ENCODE measurements at regions not wholly inside any gene's neighbourhood (a gene's known extent, or its start where the extent isn't known, plus 50 kb on each side); places are given as distances from the start of the nearest gene placed in this dataset.

GRCh38 chr2:181197140-181197760 is 216.8 kb downstream of the UBE2E3 start:
- no peak overlapping the region for H3K4me3 ChIP-seq (replicated peaks in 1 of 3; ENCODE audit: insufficient read depth in 1 of 3, low read depth in 2 of 3, low read length in 3 of 3)
- ChIA-PET CTCF (ENCODE audit: low intra/inter-chr PET ratio, low total read pairs) (no interaction called here), POLR2A (no interaction called here)
- FAIRE-seq (no peak), ATAC-seq (no peak), DNase-seq (ENCODE audit: low spot score) (no peak)
- H2AFZ ChIP-seq (ENCODE audit: low read length): no peak overlapping the region
- in situ Hi-C loops (cut with HindIII; ENCODE audit: extremely low pct_ligation_motif_present, low pct_unique_long_range_greater_than_20kb): no loop called here
- no peaks in the 10 kb centered on the region for H3K36me3 ChIP-seq (replicated peaks in 1 of 2; ENCODE audit: control insufficient read depth in 1 of 2, insufficient read depth in 2 of 2, low read length in 2 of 2)
- no peak overlapping the region for H3K4me2 ChIP-seq (ENCODE audit: low read depth, low read length)
- H4K20me1 ChIP-seq (ENCODE audit: insufficient read depth, low read length): no peaks in the 10 kb centered on the region
- H3K79me2 ChIP-seq (ENCODE audit: insufficient read depth, low read length): no peaks in the 10 kb centered on the region
- H3K9me3 ChIP-seq (ENCODE audit: low read length): no peaks in the 10 kb centered on the region
- no peak overlapping the region for H3K27ac ChIP-seq (ENCODE audit: extremely low read length, insufficient read depth, low read length)
- WGBS (ENCODE audit: low lambda C conversion rate): 2% methylated on average over 3 of the region's 3 CpGs
- no peaks in the 10 kb centered on the region for H3K27me3 ChIP-seq (ENCODE audit: control insufficient read depth in 1 of 2, insufficient read depth in 2 of 2, low read length in 2 of 2)
- H3K4me1 ChIP-seq (ENCODE audit: insufficient read depth, low read length): no peaks in the 10 kb centered on the region
- BruUV-seq (replicated peaks): no TSS peak
- no peak for TF ChIP-seq ZSCAN22 (CRISPR knock-in tag; IDR thresholded peaks at IDR 0.05)
- TF ChIP-seq HCFC1 (IDR thresholded peaks at IDR 0.05; ENCODE audit: low read depth, low read length): no peak
- no peak for TF ChIP-seq RFX5 (IDR thresholded peaks at IDR 0.05; ENCODE audit: low read depth, low read length)
- no peak for TF ChIP-seq ZNF616 (CRISPR knock-in tag; IDR thresholded peaks at IDR 0.05; ENCODE audit: low read depth)
- TF ChIP-seq GATA4 (IDR thresholded peaks at IDR 0.05; ENCODE audit: borderline replicate concordance, low read depth): no peak
- no peak for TF ChIP-seq ZSCAN21 (CRISPR knock-in tag; IDR thresholded peaks at IDR 0.05; ENCODE audit: borderline replicate concordance)
- no peak for TF ChIP-seq NFYC (CRISPR knock-in tag; IDR thresholded peaks at IDR 0.05)
- no peak for TF ChIP-seq SMARCE1 (IDR thresholded peaks at IDR 0.05; ENCODE audit: borderline replicate concordance)
- no peak for TF ChIP-seq PLSCR1 (CRISPR knock-in tag; IDR thresholded peaks at IDR 0.05; ENCODE audit: borderline replicate concordance)
- TF ChIP-seq YEATS4 (CRISPR knock-in tag; IDR thresholded peaks at IDR 0.05; ENCODE audit: borderline replicate concordance): no peak
- TF ChIP-seq ZNF687 (CRISPR knock-in tag; IDR thresholded peaks at IDR 0.05): no peak
- no peak overlapping the region for H3K9ac ChIP-seq (ENCODE audit: insufficient read depth, low read depth, low read length)
- intact Hi-C loops (cut with micrococcal nuclease; ENCODE audit: unreplicated experiment): no loop called here

Data from HepG2 (cell line).